Activated T-helper 2 cell treated with anti-CD3 and anti-CD28 coated beads, Interferon-gamma antibody, Interleukin-2, Interleukin-4, amounts not matched to agents 10 μg/mL and 5 μg/mL and 100 μg/mL, durations not matched to agents 14 hours and 24 hours and 36 hours (primary cell): ENCODE measurements at regions not wholly inside any gene's neighbourhood (a gene's known extent, or its start where the extent isn't known, plus 50 kb on each side); places are given as distances from the start of the nearest gene placed in this dataset.

ENCODE experiments used
- DNase-seq: peaks from one replicate; pipeline ENCODE4 v3.0.0; 2021; ENCODE audit warnings: low spot score
- H3K27ac Mint-ChIP-seq: one replicate; pipeline ENCODE4 v1.8.0; 2021; ENCODE audit warnings: mixed read lengths
- H3K27me3 Mint-ChIP-seq: one replicate; pipeline ENCODE4 v1.8.0; 2021; ENCODE audit warnings: low read depth, mixed read lengths
- H3K36me3 Mint-ChIP-seq: one replicate; pipeline ENCODE4 v1.8.0; 2021; ENCODE audit warnings: low read depth, mixed read lengths
- H3K4me1 Mint-ChIP-seq: one replicate; pipeline ENCODE4 v1.8.0; 2021; ENCODE audit warnings: low read depth, mixed read lengths
- H3K4me3 Mint-ChIP-seq: one replicate; pipeline ENCODE4 v1.8.0; 2021; ENCODE audit warnings: low read depth, mild to moderate bottlenecking, moderate library complexity, mixed read lengths
- H3K9me3 Mint-ChIP-seq: one replicate; pipeline ENCODE4 v1.8.0; 2021; ENCODE audit warnings: mixed read lengths
- intact Hi-C: fragments of 100-400 bp; cut with micrococcal nuclease; formaldehyde crosslinking; loops from one replicate; pipeline ENCODE4 v1.15.1; 2023

- no peak for DNase-seq
- intact Hi-C loops = no loop called here
- no peaks in the 10 kb centered on the region for H3K27me3 Mint-ChIP-seq
- no peak overlapping the region for H3K4me3 Mint-ChIP-seq
- H3K36me3 Mint-ChIP-seq = no peaks in the 10 kb centered on the region
- H3K4me1 Mint-ChIP-seq = no peaks in the 10 kb centered on the region
- peaks cover 34% of the 10 kb centered on the region for H3K9me3 Mint-ChIP-seq
- no peak overlapping the region for H3K27ac Mint-ChIP-seq
These were observed 1348.6 kb downstream of the ADGRL3 start for GRCh38 chr4:62548765-62549164.

- no peaks in the 10 kb centered on the region for H3K27me3 Mint-ChIP-seq
- no peak overlapping the region for H3K27ac Mint-ChIP-seq
- no peaks in the 10 kb centered on the region for H3K36me3 Mint-ChIP-seq
- H3K4me3 Mint-ChIP-seq = no peak overlapping the region
- no peaks in the 10 kb centered on the region for H3K4me1 Mint-ChIP-seq
- intact Hi-C loops = no loop called here
- no peak for DNase-seq
- peaks cover 34% of the 10 kb centered on the region for H3K9me3 Mint-ChIP-seq
These were observed 1348.0 kb downstream of the ADGRL3 start for GRCh38 chr4:62548108-62548524.

GRCh38 chr4:62544428-62544827, 1344.3 kb downstream of the ADGRL3 start:
- intact Hi-C loops = no loop called here
- H3K4me3 Mint-ChIP-seq = no peak overlapping the region
- no peaks in the 10 kb centered on the region for H3K27me3 Mint-ChIP-seq
- no peaks in the 10 kb centered on the region for H3K36me3 Mint-ChIP-seq
- DNase-seq = no peak
- H3K27ac Mint-ChIP-seq = no peak overlapping the region
- H3K9me3 Mint-ChIP-seq = peaks cover 39% of the 10 kb centered on the region
- no peaks in the 10 kb centered on the region for H3K4me1 Mint-ChIP-seq

- H3K36me3 Mint-ChIP-seq = no peaks in the 10 kb centered on the region
- DNase-seq = no peak
- intact Hi-C loops = no loop called here
- H3K27me3 Mint-ChIP-seq = no peaks in the 10 kb centered on the region
- peaks cover 35% of the 10 kb centered on the region for H3K9me3 Mint-ChIP-seq
- H3K4me1 Mint-ChIP-seq = no peaks in the 10 kb centered on the region
- no peak overlapping the region for H3K27ac Mint-ChIP-seq
- H3K4me3 Mint-ChIP-seq = no peak overlapping the region
These were observed 1342.9 kb downstream of the ADGRL3 start for GRCh38 chr4:62543002-62543401.

- no peaks in the 10 kb centered on the region for H3K36me3 Mint-ChIP-seq
- intact Hi-C loops = no loop called here
- no peak overlapping the region for H3K4me3 Mint-ChIP-seq
- no peak overlapping the region for H3K27ac Mint-ChIP-seq
- H3K27me3 Mint-ChIP-seq = no peaks in the 10 kb centered on the region
- DNase-seq = no peak
- H3K9me3 Mint-ChIP-seq = peaks cover 54% of the 10 kb centered on the region
- H3K4me1 Mint-ChIP-seq = no peaks in the 10 kb centered on the region
These were observed 1333.4 kb downstream of the ADGRL3 start for GRCh38 chr4:62533573-62533972.

GRCh38 chr4:62531731-62532130, 1331.6 kb downstream of the ADGRL3 start:
- H3K27me3 Mint-ChIP-seq = no peaks in the 10 kb centered on the region
- DNase-seq = no peak
- H3K4me3 Mint-ChIP-seq = no peak overlapping the region
- no peaks in the 10 kb centered on the region for H3K4me1 Mint-ChIP-seq
- H3K27ac Mint-ChIP-seq = no peak overlapping the region
- no peaks in the 10 kb centered on the region for H3K36me3 Mint-ChIP-seq
- peaks cover 53% of the 10 kb centered on the region for H3K9me3 Mint-ChIP-seq
- intact Hi-C loops = no loop called here

- intact Hi-C loops = no loop called here
- Mint-ChIP-seq H3K27ac (no peak overlapping the region), H3K9me3 (peaks cover 52% of the 10 kb centered on the region), H3K27me3 (no peaks in the 10 kb centered on the region), H3K4me3 (no peak overlapping the region), H3K36me3 (no peaks in the 10 kb centered on the region), H3K4me1 (no peaks in the 10 kb centered on the region)
- DNase-seq = no peak
These were observed 1331.1 kb downstream of the ADGRL3 start for GRCh38 chr4:62531264-62531663.

- H3K4me3 Mint-ChIP-seq = no peak overlapping the region
- H3K4me1 Mint-ChIP-seq = no peaks in the 10 kb centered on the region
- no peaks in the 10 kb centered on the region for H3K36me3 Mint-ChIP-seq
- H3K27me3 Mint-ChIP-seq = no peaks in the 10 kb centered on the region
- H3K27ac Mint-ChIP-seq = no peak overlapping the region
- intact Hi-C loops = no loop called here
- no peak for DNase-seq
- H3K9me3 Mint-ChIP-seq = peaks cover 48% of the 10 kb centered on the region
These were observed 1328.7 kb downstream of the ADGRL3 start for GRCh38 chr4:62528874-62529273.

GRCh38 chr4:62526671-62527070, 1326.5 kb downstream of the ADGRL3 start:
- intact Hi-C loops = no loop called here
- H3K36me3 Mint-ChIP-seq = no peaks in the 10 kb centered on the region
- no peak overlapping the region for H3K4me3 Mint-ChIP-seq
- H3K9me3 Mint-ChIP-seq = peaks cover 41% of the 10 kb centered on the region
- H3K4me1 Mint-ChIP-seq = no peaks in the 10 kb centered on the region
- no peak overlapping the region for H3K27ac Mint-ChIP-seq
- no peak for DNase-seq
- H3K27me3 Mint-ChIP-seq = no peaks in the 10 kb centered on the region

GRCh38 chr4:62523256-62523655, 1323.1 kb downstream of the ADGRL3 start:
- no peak for DNase-seq
- no peak overlapping the region for H3K4me3 Mint-ChIP-seq
- no peak overlapping the region for H3K27ac Mint-ChIP-seq
- intact Hi-C loops = no loop called here
- H3K36me3 Mint-ChIP-seq = no peaks in the 10 kb centered on the region
- H3K9me3 Mint-ChIP-seq = peaks cover 43% of the 10 kb centered on the region
- H3K4me1 Mint-ChIP-seq = no peaks in the 10 kb centered on the region
- H3K27me3 Mint-ChIP-seq = no peaks in the 10 kb centered on the region

GRCh38 chr4:62522273-62522672, 1322.1 kb downstream of the ADGRL3 start:
- no peaks in the 10 kb centered on the region for H3K36me3 Mint-ChIP-seq
- no peak overlapping the region for H3K27ac Mint-ChIP-seq
- intact Hi-C loops = no loop called here
- H3K4me1 Mint-ChIP-seq = no peaks in the 10 kb centered on the region
- no peak overlapping the region for H3K4me3 Mint-ChIP-seq
- H3K9me3 Mint-ChIP-seq = peaks cover 43% of the 10 kb centered on the region
- no peak for DNase-seq
- no peaks in the 10 kb centered on the region for H3K27me3 Mint-ChIP-seq

- Mint-ChIP-seq H3K9me3 (peaks cover 28% of the 10 kb centered on the region), H3K36me3 (no peaks in the 10 kb centered on the region), H3K27ac (no peak overlapping the region), H3K4me1 (no peaks in the 10 kb centered on the region), H3K27me3 (no peaks in the 10 kb centered on the region), H3K4me3 (no peak overlapping the region)
- no peak for DNase-seq
- intact Hi-C loops = no loop called here
These were observed 1317.6 kb downstream of the ADGRL3 start for GRCh38 chr4:62517716-62518115.

- H3K27me3 Mint-ChIP-seq = no peaks in the 10 kb centered on the region
- H3K4me3 Mint-ChIP-seq = no peak overlapping the region
- H3K4me1 Mint-ChIP-seq = no peaks in the 10 kb centered on the region
- intact Hi-C loops = no loop called here
- H3K9me3 Mint-ChIP-seq = peaks cover 40% of the 10 kb centered on the region
- H3K36me3 Mint-ChIP-seq = no peaks in the 10 kb centered on the region
- H3K27ac Mint-ChIP-seq = no peak overlapping the region
- DNase-seq = no peak
These were observed 1313.2 kb downstream of the ADGRL3 start for GRCh38 chr4:62513306-62513705.

GRCh38 chr4:62512271-62512670, 1312.1 kb downstream of the ADGRL3 start:
- Mint-ChIP-seq H3K36me3 (no peaks in the 10 kb centered on the region), H3K9me3 (peaks cover 41% of the 10 kb centered on the region), H3K27ac (no peak overlapping the region), H3K4me3 (no peak overlapping the region), H3K4me1 (no peaks in the 10 kb centered on the region), H3K27me3 (no peaks in the 10 kb centered on the region)
- DNase-seq = no peak
- intact Hi-C loops = no loop called here
